ENCODE measurements at regions not wholly inside any gene's neighbourhood (a gene's known extent, or its start where the extent isn't known, plus 50 kb on each side); places are given as distances from the start of the nearest gene placed in this dataset.

- no peak for TF ChIP-seq EZH2phosphoT487 (IDR thresholded peaks at IDR 0.05; ENCODE audit: insufficient read depth, low read depth)
- no peak for TF ChIP-seq EZH2 (IDR thresholded peaks at IDR 0.05; ENCODE audit: insufficient read depth, poor library complexity, severe bottlenecking)
Observed at GRCh38 chr2:164243315-164243714, 378.0 kb downstream of the GRB14 start.
